Head of caudate nucleus (tissue), 42 donors: ENCODE measurements at regions not wholly inside any gene's neighbourhood (a gene's known extent, or its start where the extent isn't known, plus 50 kb on each side); places are given as distances from the start of the nearest gene placed in this dataset.
"Not testable (repeated sequence)": the region's sequence is repeated elsewhere in the genome, so short reads cannot be mapped to it uniquely, and the experiment has no call there.

Source experiments
- DNase-seq, 42 donors: peaks; one replicate each; pipeline versions ENCODE4 v3.0.0 to v3.0.0-alpha.2; 2020 to 2021; ENCODE audit warnings: mixed read lengths in 7 of 42
- intact Hi-C: fragments of 100-400 bp; cut with DNase I; formaldehyde crosslinking; loops from one replicate; pipeline ENCODE4 v1.15.0; 2022

DNA sequence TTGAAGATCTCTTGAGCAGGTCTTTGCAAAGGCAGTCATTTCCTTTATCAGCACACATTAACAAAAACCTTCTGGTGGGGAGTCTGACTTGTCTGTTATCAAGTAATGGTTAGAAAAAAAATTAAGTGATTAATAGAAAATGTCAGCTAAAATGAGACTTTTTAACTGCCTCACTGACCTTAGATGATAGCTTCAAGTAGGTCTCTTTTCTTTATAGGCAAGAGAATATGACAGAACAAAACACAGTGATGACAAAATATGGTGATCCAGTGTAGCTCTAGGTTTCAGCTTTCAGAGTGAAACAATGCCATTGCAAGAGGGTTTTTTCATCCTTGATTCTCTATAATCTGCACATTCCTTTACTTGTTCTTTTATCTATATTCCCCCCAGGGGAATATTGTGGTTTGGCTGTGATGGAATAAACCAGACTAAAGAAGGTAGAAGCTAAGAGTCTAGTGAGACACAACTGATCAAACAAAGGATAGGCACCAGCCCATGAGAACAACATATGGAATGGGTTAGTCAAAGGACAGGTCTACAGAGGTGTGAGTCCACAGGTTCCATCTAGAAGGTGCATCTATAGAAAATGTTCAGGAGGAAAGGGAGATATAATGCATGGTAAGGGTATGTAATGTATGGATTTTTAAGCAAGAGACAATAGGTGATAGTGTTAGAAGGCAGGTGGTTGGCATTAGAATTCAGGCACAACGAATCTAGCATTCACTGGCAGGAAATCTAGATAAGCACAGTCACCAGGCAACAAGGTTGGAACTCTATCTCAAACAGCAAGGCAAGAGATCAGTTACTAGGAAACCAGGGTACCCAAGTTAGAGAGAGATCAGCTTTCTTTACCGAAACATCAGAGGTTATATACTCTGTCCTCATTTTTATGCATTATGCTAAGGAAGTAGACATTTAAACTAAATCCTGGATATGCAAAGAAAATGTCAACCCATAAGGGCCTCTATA, 228.9 kb upstream of the SMLR1 start:
- intact Hi-C loops: no loop called here
- no peak for DNase-seq

GRCh38 chr6:130600880-130601341, 226.3 kb upstream of the SMLR1 start:
- no peak for DNase-seq
- intact Hi-C loops: no loop called here

GRCh38 chr6:130602151-130602770, 224.9 kb upstream of the SMLR1 start:
- peak in 12 of 42 donors; percentile 4 to 62 (median 21) for DNase-seq
- intact Hi-C loops: no loop called here

DNA sequence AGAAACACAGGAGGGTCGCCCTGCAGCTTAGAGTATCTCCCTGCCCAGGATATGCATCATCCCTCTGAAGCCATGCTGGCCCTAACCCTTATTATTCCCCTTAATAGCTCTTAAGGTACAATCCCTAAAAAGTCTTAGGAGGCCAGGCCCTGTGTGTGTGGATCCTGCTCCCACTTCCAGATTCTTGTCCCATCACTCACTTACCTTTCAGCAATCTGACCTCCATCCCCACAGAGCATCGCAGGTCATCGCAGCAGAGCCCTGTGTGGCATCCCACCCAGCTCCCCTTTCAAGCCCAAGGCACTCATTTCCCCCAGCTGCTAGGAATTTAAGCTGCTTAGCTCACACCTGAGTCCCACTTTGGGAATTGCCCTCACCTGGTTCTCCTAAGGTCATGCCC, 223.8 kb upstream of the SMLR1 start:
- no peak for DNase-seq
- intact Hi-C loops: no loop called here

DNA sequence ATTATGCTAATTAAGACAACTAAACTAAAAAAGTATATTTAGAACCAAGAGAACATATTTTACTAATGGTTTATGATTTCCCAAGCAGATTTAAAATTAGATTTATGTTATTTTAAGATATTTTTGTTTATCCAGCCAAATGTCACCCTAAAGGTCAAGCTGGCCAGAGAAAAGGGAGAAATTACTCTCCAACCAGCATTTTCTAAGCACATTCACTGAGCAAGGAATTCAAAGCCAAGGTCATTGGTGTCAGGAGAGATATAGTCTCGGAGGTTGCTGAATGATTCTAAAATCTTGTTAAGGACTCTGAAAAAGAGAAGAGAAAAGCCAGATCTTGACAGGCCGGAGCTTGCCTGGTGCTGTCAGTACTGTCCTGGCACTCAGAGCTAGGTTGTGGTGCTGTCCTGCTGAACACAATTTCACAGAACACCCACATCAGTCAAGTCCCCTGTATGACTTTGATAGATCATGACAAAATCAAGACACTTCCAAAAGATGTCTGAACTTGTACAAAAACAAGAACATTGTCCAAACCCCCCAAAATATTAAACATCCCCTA, 222.3 kb upstream of the SMLR1 start:
- intact Hi-C loops: no loop called here
- no peak for DNase-seq

DNA sequence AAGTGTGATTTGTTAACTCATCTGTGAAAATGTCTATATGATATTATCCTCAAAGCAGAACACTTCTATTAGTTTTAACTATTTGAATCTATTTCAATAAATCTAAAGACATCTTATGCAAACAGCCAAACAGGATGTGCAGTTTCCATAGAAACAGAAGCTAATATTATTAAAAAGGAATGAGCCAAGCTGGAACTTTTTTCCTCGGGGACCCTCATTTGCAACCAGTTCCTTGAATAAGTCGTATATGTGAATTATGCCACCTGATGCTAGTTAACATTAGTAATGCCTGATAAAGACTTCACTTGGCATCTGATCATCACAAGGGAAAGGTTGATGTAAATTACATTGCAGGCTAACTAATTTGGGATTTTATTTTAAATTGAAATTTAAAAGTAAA, 216.9 kb upstream of the SMLR1 start:
- intact Hi-C loops: no loop called here
- no peak for DNase-seq

DNA sequence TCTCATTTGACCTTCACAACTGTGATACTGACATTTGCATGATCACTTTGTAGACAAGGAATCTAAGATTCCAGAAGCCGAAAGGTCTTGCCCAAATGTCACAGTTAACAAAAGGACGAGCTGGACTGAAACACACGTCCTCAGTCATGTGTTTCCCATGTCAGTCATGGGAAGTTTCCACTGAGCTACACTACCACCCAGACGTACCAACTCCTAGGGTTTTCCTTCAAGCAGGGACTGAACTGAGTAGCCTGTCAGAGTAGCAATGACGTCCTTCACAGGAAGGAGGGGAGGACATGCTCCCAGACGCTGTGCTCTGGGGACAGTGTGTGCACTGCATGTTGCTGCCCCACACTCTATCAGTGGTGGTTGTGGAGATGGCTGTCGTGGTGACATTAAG, 215.8 kb upstream of the SMLR1 start:
- intact Hi-C loops: no loop called here
- DNase-seq: no peak

- intact Hi-C loops: no loop called here
- DNase-seq: no peak
Measured at GRCh38 chr6:130613176-130613575, 214.0 kb upstream of the SMLR1 start.

DNA sequence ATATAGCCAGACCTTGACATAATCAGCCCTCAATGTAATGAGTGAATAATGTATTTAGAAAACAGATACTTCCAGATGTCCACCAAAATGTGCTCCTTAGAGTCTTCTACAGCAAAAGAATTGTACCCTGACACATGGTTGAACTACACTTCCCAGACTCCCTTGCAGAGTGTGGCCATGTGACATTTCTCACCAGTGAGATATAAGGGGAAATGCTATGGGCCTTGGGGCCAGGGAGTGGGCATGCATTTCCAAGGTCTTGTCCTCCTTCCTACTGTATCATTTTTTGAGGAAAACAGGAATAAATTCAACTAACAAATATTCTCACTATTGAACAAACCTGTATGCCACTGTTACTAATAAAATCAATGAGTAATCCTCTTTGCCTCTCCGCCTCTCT, 211.4 kb upstream of the SMLR1 start:
- intact Hi-C loops: no loop called here

GRCh38 chr6:130617658-130618057, 209.5 kb upstream of the SMLR1 start:
- DNase-seq: no peak
- intact Hi-C loops: no loop called here

More for the DNA sequence above, 211.4 kb upstream of the SMLR1 start:
- peak in 2 of 42 donors; percentile 8 to 20 for DNase-seq

- not testable (repeated sequence) for DNase-seq
Measured at GRCh38 chr6:130618806-130619205, 208.4 kb upstream of the SMLR1 start.

DNA sequence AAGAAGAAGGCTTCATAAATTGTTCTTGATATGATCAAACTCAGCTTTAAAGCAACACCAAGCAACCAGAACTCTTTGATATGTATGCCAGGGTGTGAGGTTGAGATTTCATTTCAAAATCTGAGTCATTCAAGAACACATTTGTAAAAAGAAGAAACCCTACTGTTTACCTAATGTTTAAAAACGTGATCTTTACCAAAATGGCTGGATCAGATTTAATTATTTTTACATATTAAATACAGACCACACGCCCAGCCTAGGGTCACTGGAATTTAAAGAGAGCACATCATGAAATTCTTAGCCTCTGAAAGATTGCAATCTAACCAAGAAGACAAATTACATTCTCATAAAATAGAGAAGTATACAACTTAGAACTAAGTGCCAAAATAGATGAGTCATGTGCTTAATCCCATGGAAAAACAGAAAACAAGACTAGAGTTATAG, 206.8 kb upstream of the SMLR1 start:
- DNase-seq: no peak
- intact Hi-C loops: no loop called here

More at GRCh38 chr6:130618806-130619205, 208.4 kb upstream of the SMLR1 start:
- intact Hi-C loops: not testable (repeated sequence)

- intact Hi-C loops: no loop called here
- DNase-seq: no peak
Measured at GRCh38 chr6:130622142-130622541, 205.1 kb upstream of the SMLR1 start.

DNA sequence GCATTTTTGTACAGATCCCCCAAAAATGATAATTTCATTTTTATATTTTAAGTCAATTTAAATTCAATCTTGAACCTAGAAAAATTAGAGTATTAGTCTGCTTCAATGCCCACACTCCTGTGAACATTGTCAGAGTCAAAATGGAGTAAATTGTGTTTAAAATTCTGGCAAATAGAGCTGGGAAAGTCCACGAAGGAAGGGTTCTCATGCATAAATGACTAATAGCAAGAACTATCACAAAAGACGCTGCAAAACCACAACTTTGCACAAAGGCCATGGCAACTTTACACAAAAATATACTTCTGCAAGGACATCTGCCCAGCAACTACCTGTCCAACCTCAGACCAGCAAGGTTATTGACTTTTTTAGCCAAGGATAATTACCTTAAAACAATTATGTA, 203.2 kb upstream of the SMLR1 start:
- intact Hi-C loops: no loop called here
- no peak for DNase-seq

DNA sequence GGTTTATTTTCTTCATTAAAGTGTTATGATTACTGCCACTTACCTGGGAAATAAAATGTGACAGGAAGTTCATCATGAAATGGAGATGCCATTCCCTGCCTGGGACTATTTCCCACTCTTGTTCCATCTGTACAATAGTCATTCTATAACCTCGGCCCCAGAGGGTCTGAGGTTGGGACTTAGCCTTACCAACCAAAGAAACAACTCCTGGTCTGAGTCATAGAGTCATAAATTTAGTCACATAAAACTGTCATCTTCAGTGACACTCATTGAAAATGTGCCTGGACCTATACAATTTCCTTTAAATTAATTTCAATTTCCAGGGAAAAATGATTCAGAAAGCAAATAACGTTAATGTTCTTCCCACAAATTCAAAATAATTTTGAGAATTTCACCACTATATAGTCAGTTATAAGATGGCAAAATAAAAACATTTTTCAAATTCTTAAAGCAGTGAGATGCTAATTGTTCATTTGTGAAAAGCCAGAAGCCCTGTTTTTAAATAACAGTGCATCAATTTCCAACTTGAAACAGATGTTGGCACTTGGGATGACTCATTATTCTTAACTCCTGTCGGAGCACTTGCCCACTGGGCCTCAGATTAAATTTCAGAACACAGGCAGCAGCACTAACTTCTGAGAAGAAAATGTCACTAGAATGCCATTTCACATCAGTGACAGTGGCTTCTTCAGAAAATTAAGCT, 201.2 kb upstream of the SMLR1 start:
- no peak for DNase-seq
- intact Hi-C loops: no loop called here

- intact Hi-C loops: no loop called here
- DNase-seq: no peak
Measured at GRCh38 chr6:130628862-130629261, 198.3 kb upstream of the SMLR1 start.

GRCh38 chr6:130629640-130630039, 197.6 kb upstream of the SMLR1 start:
- no peak for DNase-seq
- intact Hi-C loops: no loop called here

DNA sequence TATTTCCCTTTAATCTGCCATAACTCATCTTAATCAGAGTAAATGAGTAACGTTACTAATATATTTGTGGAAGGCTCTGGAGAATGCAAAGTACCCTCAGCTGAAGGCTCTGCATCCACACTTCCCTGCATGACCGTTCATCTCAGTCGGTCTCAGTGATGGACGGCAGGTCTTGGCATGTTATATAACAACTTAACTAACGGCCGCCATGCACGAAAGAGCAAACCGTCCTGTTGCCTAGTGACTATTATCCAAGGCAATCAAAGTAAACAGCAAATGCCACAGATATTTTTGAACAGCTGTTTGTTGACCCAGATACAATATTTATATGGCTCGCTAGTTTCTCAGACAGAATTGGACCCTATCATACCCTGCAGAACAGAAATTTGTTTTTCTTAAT, 194.9 kb upstream of the SMLR1 start:
- intact Hi-C loops: no loop called here
- no peak for DNase-seq

- intact Hi-C loops: no loop called here
- DNase-seq: no peak
Measured at GRCh38 chr6:130632897-130633296, 194.3 kb upstream of the SMLR1 start.
